SK-N-SH (cell line): ENCODE measurements at regions not wholly inside any gene's neighbourhood (a gene's known extent, or its start where the extent isn't known, plus 50 kb on each side); places are given as distances from the start of the nearest gene placed in this dataset.
A peak's percentile ranks its signal among the peaks of the same experiment; 100 is the strongest.

Experiments
- CTCF ChIA-PET: fragments of 300-600, 350-600 bp; formaldehyde crosslinking; extraction: SDS; loops from one replicate; lab custom pipeline; 2021; lab: Yijun Ruan, JAX
- POLR2A ChIA-PET: fragments of 350-600 bp; sonication (Branson Sonifier 250); formaldehyde crosslinking; extraction: SDS; loops from one replicate; lab custom pipeline; 2020; ENCODE audit warnings: antibody characterized with exemption, inconsistent platforms; lab: Yijun Ruan, JAX
- DNase-seq: peaks from one replicate; pipeline ENCODE4 v3.0.0; 2012
- H2AFZ ChIP-seq: fragments of 200-600 bp; sonication (generic); 2 replicates; pipeline ENCODE4 v1.8.1; 2016; ENCODE audit warnings: antibody characterized with exemption, mild to moderate bottlenecking, low read depth
- H3F3A ChIP-seq: fragments of 200-600 bp; sonication (generic); replicated peaks from 2 replicates; pipeline ENCODE3; 2016; ENCODE audit warnings: antibody characterized with exemption, mild to moderate bottlenecking; ENCODE audit not compliant: insufficient read depth
- H3K27ac ChIP-seq, 2 experiments: fragments of 200-500 bp in 1 of 2; fragments of 200-600 bp in 1 of 2; sonication (Bioruptor generic) in 1 of 2; sonication (generic), shearing (Covaris generic) in 1 of 2; 2 replicates each; pipeline versions ENCODE4 v1.5.1 to v1.6.1; 2014 to 2016; ENCODE audit warnings: low read depth in 2 of 2, inconsistent platforms in 1 of 2, low read length in 1 of 2, mild to moderate bottlenecking in 1 of 2, mixed read lengths in 1 of 2
- H3K27me3 ChIP-seq: fragments of 200-600 bp; sonication (generic), shearing (Covaris generic); 2 replicates; pipeline ENCODE4 v1.6.1; 2016; ENCODE audit warnings: mixed run types; ENCODE audit not compliant: insufficient read depth
- H3K36me3 ChIP-seq, 2 experiments: fragments of 200-500 bp in 1 of 2; fragments of 200-600 bp in 1 of 2; sonication (Bioruptor generic) in 1 of 2; sonication (generic) in 1 of 2; replicated peaks in 1 of 2; 2 replicates each; pipeline versions ENCODE3 to v1.5.1; 2014 to 2016; ENCODE audit warnings: low read length in 1 of 2, mild to moderate bottlenecking in 1 of 2; ENCODE audit not compliant: insufficient read depth in 2 of 2, control insufficient read depth in 1 of 2
- H3K4me1 ChIP-seq, 2 experiments: fragments of 200-500 bp in 1 of 2; fragments of 200-600 bp in 1 of 2; sonication (Bioruptor generic) in 1 of 2; sonication (generic), shearing (Covaris generic) in 1 of 2; 2 replicates each; pipeline versions ENCODE4 v1.5.1 to v1.6.1; 2014 to 2016; ENCODE audit warnings: low read depth in 1 of 2, low read length in 1 of 2, mixed run types in 1 of 2; ENCODE audit not compliant: insufficient read depth in 2 of 2, control insufficient read depth in 1 of 2
- H3K4me2 ChIP-seq: fragments of 200-600 bp; sonication (generic), shearing (Covaris generic); 2 replicates; pipeline ENCODE4 v1.6.1; 2017; ENCODE audit warnings: mixed run types
- H3K4me3 ChIP-seq, 2 experiments: fragments of 200-500 bp in 1 of 2; fragments of 200-600 bp in 1 of 2; sonication (Bioruptor generic) in 1 of 2; sonication (generic), shearing (Covaris generic) in 1 of 2; 2 replicates each; pipeline versions ENCODE4 v1.5.1 to v1.8.1; 2014 to 2016; ENCODE audit warnings: low read depth in 2 of 2, inconsistent platforms in 1 of 2, low read length in 1 of 2, mild to moderate bottlenecking in 1 of 2, mixed read lengths in 1 of 2, moderate library complexity in 1 of 2
- H3K79me2 ChIP-seq: fragments of 200-600 bp; sonication (generic); 2 replicates; pipeline ENCODE4 v1.8.1; 2017; ENCODE audit warnings: mild to moderate bottlenecking; ENCODE audit not compliant: insufficient read depth
- H3K9ac ChIP-seq: fragments of 200-600 bp; sonication (generic); 2 replicates; pipeline ENCODE4 v1.6.1; 2017; ENCODE audit warnings: mixed run types
- H3K9me2 ChIP-seq: fragments of 200-600 bp; sonication (generic); 2 replicates; pipeline ENCODE4 v1.6.1; 2017; ENCODE audit warnings: mixed run types
- H3K9me3 ChIP-seq: fragments of 200-600 bp; sonication (generic); 2 replicates; pipeline ENCODE4 v1.6.1; 2017; ENCODE audit warnings: mixed run types, mild to moderate bottlenecking, moderate library complexity
- H4K20me1 ChIP-seq: fragments of 200-600 bp; sonication (generic); 2 replicates; pipeline ENCODE4 v1.6.1; 2017; ENCODE audit warnings: mild to moderate bottlenecking, mixed run types; ENCODE audit not compliant: insufficient read depth
- ELF1 ChIP-seq: IDR thresholded peaks from 2 replicates; pipeline ENCODE4 v1.4.0; 2012
- EP300 ChIP-seq, 2 experiments: IDR thresholded peaks; 2 replicates each; pipeline versions ENCODE4 v1.4.0 to v1.6.1; 2012; ENCODE audit warnings: borderline replicate concordance in 1 of 2, low read depth in 1 of 2, low read length in 1 of 2
- FOXM1 ChIP-seq: IDR thresholded peaks from 2 replicates; pipeline ENCODE4 v1.4.0; 2012; ENCODE audit warnings: low read depth, mild to moderate bottlenecking
- GATA2 ChIP-seq: sonication (generic); formaldehyde crosslinking; IDR thresholded peaks from 2 replicates; pipeline ENCODE4 v1.5.0; 2020; ENCODE audit warnings: mild to moderate bottlenecking, missing genetic modification reagents
- IRF3 ChIP-seq: fragments of 150-350 bp; IDR thresholded peaks from 2 replicates; pipeline ENCODE4 v1.6.1; 2016; ENCODE audit warnings: mild to moderate bottlenecking, low read depth, low read length
- MEF2A ChIP-seq: IDR thresholded peaks from 2 replicates; pipeline ENCODE4 v1.4.0; 2012; ENCODE audit warnings: low read depth, borderline replicate concordance
- NRF1 ChIP-seq: IDR thresholded peaks from 2 replicates; pipeline ENCODE4 v1.6.1; 2012; ENCODE audit warnings: low read depth, mild to moderate bottlenecking, low read length
- RAD21 ChIP-seq: IDR thresholded peaks from 2 replicates; pipeline ENCODE4 v1.6.1; 2012; ENCODE audit warnings: mild to moderate bottlenecking, low read length
- SMC3 ChIP-seq: IDR thresholded peaks from 2 replicates; pipeline ENCODE4 v1.6.1; 2012; ENCODE audit warnings: low read depth, low read length, improper control_type of control experiment
- TCF12 ChIP-seq: IDR thresholded peaks from 2 replicates; pipeline ENCODE4 v1.4.0; 2012
- ZBTB33 ChIP-seq: IDR thresholded peaks from 2 replicates; pipeline ENCODE4 v1.4.0; 2012; ENCODE audit warnings: low read depth, borderline replicate concordance
- WGBS: methylation state at CpG from one replicate; pipeline ENCODE4 v1.1.6; 2017; ENCODE audit warnings: low lambda C conversion rate; 5-methylcytosine and 5-hydroxymethylcytosine counted together

GRCh38 chr3:55197021-55197420 lies 269.2 kb upstream of the LRTM1 start:
- ChIA-PET POLR2A (no interaction called here), CTCF (interaction anchor here (1.7 kb wide), 1 partner anchor 16 kb away, joined by 6 read pairs; no protein-coding TSS in a partner anchor)
- no peaks in the 10 kb centered on the region for H3K79me2 ChIP-seq
- no peaks in the 10 kb centered on the region for H3K9me3 ChIP-seq
- peak overlapping the region; percentile 8; the same call in 1 of the 2 replicates for H3K9ac ChIP-seq
- H2AFZ ChIP-seq = peak overlapping the region; percentile 29; the same call in 1 of the 2 replicates
- H3K27me3 ChIP-seq = no peaks in the 10 kb centered on the region
- peaks cover 0 to 9% of the 10 kb centered on the region in 2 experiments; a peak in 1 of 4 replicates for H3K4me1 ChIP-seq
- H3F3A ChIP-seq = peaks cover 15% of the 10 kb centered on the region
- no peak overlapping the region for H3K4me2 ChIP-seq
- no peak for DNase-seq
- no peak for TF ChIP-seq SMC3
- no peaks in the 10 kb centered on the region for H4K20me1 ChIP-seq
- H3K9me2 ChIP-seq = no peaks in the 10 kb centered on the region
- peak overlapping the region in 1 of 2 experiments; percentile 81; a peak in 2 of 4 replicates for H3K27ac ChIP-seq
- H3K4me3 ChIP-seq = no peak overlapping the region
- 84% methylated on average over 2 of the region's 2 CpGs for WGBS
- no peaks in the 10 kb centered on the region for H3K36me3 ChIP-seq

GRCh38 chr3:55196495-55196894 lies 268.6 kb upstream of the LRTM1 start:
- WGBS = 100% methylated on average over 1 of the region's 1 CpG
- DNase-seq = no peak
- peaks cover 0 to 8% of the 10 kb centered on the region in 2 experiments; a peak in 1 of 4 replicates for H3K4me1 ChIP-seq
- CTCF ChIA-PET = interaction anchor here (1.7 kb wide), 1 partner anchor 15 kb away, joined by 6 read pairs; no protein-coding TSS in a partner anchor
- H3K4me3 ChIP-seq = no peak overlapping the region
- peak overlapping the region in 1 of 2 experiments; percentile 81; a peak in 2 of 4 replicates for H3K27ac ChIP-seq
- TF ChIP-seq MEF2A = no peak
- TF ChIP-seq FOXM1 = no peak
- no peak for TF ChIP-seq RAD21
- TF ChIP-seq NRF1 = no peak
- TF ChIP-seq EP300 (IDR thresholded peaks at IDR 0.05; ENCODE audit: borderline replicate concordance in 1 of 2, low read depth in 1 of 2, low read length in 1 of 2) = no peak
- no peak for TF ChIP-seq ZBTB33
- no peak for TF ChIP-seq GATA2 (CRISPR knock-in tag)
- no peak for TF ChIP-seq ELF1
- TF ChIP-seq IRF3 = no peak
- no peak for TF ChIP-seq TCF12
- H3K27me3 ChIP-seq = no peaks in the 10 kb centered on the region
- H3K9ac ChIP-seq = no peak overlapping the region
- H4K20me1 ChIP-seq = no peaks in the 10 kb centered on the region
- H3K79me2 ChIP-seq = no peaks in the 10 kb centered on the region
- no peaks in the 10 kb centered on the region for H3K36me3 ChIP-seq
- H3F3A ChIP-seq = peaks cover 18% of the 10 kb centered on the region
- peak overlapping the region; percentile 29; the same call in 1 of the 2 replicates for H2AFZ ChIP-seq
- POLR2A ChIA-PET = no interaction called here
- no peaks in the 10 kb centered on the region for H3K9me3 ChIP-seq
- H3K4me2 ChIP-seq = no peak overlapping the region
- H3K9me2 ChIP-seq = no peaks in the 10 kb centered on the region
